ENCODE measurements at regions not wholly inside any gene's neighbourhood (a gene's known extent, or its start where the extent isn't known, plus 50 kb on each side); places are given as distances from the start of the nearest gene placed in this dataset.

DNA sequence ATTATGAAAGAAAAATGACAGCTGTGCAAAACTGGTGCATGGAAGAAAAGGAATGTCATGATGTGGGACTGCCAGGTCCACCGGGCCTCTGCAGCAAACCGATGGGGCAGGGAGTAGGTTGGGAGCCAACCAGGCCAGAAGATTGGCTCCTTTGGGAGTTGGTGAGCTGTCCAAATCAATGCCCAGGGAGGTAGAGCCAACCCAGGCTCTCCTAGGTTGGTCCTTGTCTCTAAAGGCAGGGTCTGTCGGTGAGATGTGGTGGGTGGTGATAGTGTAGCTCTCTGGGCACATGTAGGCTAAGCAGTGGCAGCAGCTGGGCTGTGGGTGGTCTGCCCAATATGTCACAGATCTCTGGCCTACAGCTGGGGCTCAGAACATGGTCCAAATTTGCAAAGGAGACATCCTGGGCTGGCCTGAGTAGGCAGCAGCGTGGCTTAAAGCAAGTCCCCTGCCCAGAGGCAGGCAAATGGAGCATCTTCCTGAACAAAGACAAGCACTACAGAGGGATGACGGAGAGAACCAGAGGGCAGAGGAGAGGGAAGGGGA, 61.2 kb upstream of the PRDX6 start:
- TF ChIP-seq, protein P1, sequence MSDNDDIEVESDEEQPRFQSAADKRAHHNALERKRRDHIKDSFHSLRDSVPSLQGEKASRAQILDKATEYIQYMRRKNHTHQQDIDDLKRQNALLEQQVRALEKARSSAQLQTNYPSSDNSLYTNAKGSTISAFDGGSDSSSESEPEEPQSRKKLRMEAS (IDR thresholded peaks at IDR 0.05; ENCODE audit: low read depth, low read length): no peak
- TF ChIP-seq, protein P2, sequence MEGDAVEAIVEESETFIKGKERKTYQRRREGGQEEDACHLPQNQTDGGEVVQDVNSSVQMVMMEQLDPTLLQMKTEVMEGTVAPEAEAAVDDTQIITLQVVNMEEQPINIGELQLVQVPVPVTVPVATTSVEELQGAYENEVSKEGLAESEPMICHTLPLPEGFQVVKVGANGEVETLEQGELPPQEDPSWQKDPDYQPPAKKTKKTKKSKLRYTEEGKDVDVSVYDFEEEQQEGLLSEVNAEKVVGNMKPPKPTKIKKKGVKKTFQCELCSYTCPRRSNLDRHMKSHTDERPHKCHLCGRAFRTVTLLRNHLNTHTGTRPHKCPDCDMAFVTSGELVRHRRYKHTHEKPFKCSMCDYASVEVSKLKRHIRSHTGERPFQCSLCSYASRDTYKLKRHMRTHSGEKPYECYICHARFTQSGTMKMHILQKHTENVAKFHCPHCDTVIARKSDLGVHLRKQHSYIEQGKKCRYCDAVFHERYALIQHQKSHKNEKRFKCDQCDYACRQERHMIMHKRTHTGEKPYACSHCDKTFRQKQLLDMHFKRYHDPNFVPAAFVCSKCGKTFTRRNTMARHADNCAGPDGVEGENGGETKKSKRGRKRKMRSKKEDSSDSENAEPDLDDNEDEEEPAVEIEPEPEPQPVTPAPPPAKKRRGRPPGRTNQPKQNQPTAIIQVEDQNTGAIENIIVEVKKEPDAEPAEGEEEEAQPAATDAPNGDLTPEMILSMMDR (IDR thresholded peaks at IDR 0.05; ENCODE audit: low read depth, low read length): no peak
- TF ChIP-seq POLR2A (IDR thresholded peaks at IDR 0.05; ENCODE audit: extremely low read depth, insufficient read length): no peak

All from NB4 (cell line).